Ascending aorta (tissue), 2 donors: ENCODE measurements at regions not wholly inside any gene's neighbourhood (a gene's known extent, or its start where the extent isn't known, plus 50 kb on each side); places are given as distances from the start of the nearest gene placed in this dataset.

Experiments
- DNase-seq, 2 donors: peaks; one replicate each; pipeline ENCODE4 v3.0.0-alpha.2; 2019; ENCODE audit warnings: low spot score in 2 of 2
- H3K27ac ChIP-seq, 2 donors: fragments of 200-600 bp; sonication (generic); one replicate each; pipeline ENCODE4 v1.5.1; 2016 to 2017; ENCODE audit warnings: mild to moderate bottlenecking in 1 of 2
- H3K27me3 ChIP-seq: fragments of 200-600 bp; sonication (generic); one replicate; pipeline ENCODE4 v1.5.1; 2017
- H3K36me3 ChIP-seq, 2 donors: fragments of 200-600 bp; sonication (generic); one replicate each; pipeline ENCODE4 v1.5.1; 2016
- H3K4me1 ChIP-seq, 2 donors: fragments of 200-600 bp; sonication (generic); one replicate each; pipeline ENCODE4 v1.5.1; 2016 to 2017; ENCODE audit warnings: mild to moderate bottlenecking in 1 of 2
- H3K4me3 ChIP-seq, 2 donors: fragments of 200-600 bp; sonication (generic); one replicate each; pipeline ENCODE4 v1.5.1; 2016 to 2017; ENCODE audit warnings: mild to moderate bottlenecking in 1 of 2
- H3K9me3 ChIP-seq, 2 donors: fragments of 200-600 bp; sonication (generic); one replicate each; pipeline ENCODE4 v1.5.1; 2016
- CTCF ChIP-seq, 3 experiments: fragments of 200-600 bp in 2 of 3; fragments of 450-650 bp in 1 of 3; sonication (generic) in 2 of 3; IDR thresholded peaks; one replicate each; pipeline ENCODE4 v1.5.1; 2016 to 2019; ENCODE audit warnings: antibody characterized with exemption in 3 of 3, mild to moderate bottlenecking in 1 of 3, moderate library complexity in 1 of 3
- intact Hi-C: fragments of 100-400 bp; cut with DNase I; formaldehyde crosslinking; loops from one replicate; pipeline ENCODE4 v1.15.1; 2023

DNA sequence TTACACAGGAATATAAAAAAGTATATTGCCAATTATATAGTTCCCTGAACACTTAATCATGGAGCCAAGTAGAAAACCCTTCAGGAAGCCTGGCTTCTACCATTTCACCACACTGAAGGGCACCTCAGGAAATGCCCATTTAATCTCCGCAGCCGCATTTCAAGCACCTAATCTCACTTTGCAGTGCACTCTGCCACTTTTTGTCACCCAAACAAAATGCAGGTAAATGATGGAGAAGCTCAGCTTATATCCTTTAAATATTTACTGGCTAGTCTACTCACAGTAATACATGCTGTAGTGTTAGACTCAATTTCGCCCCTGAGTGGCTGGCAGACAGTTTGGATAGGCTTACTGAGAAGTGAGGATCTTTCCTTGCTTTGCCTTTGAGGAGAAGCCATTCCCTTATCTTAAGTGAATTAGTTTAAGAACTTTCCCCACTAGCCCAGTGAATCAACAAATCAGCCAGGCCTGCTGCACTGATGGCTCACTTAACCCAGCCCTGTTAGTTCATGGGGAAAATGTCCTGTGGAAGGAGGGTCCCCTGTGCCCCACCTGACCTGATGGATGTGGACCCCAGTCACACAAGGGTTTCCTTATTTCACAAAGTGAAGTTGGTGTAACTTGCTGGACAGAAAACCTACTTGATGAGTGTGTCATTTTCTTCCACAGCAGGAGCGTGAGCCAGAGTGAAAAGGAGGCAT is 209.7 kb downstream of the CAAP1 start:
- Histone ChIP-seq H3K9me3 (no peaks in the 10 kb centered on the region), H3K36me3 (no peaks in the 10 kb centered on the region), H3K27me3 (no peaks in the 10 kb centered on the region), H3K4me3 (no peak overlapping the region), H3K4me1 (no peaks in the 10 kb centered on the region), H3K27ac (no peak overlapping the region)
- no peak for TF ChIP-seq CTCF (IDR thresholded peaks at IDR 0.05)
- DNase-seq = no peak
- intact Hi-C loops = no loop called here

DNA sequence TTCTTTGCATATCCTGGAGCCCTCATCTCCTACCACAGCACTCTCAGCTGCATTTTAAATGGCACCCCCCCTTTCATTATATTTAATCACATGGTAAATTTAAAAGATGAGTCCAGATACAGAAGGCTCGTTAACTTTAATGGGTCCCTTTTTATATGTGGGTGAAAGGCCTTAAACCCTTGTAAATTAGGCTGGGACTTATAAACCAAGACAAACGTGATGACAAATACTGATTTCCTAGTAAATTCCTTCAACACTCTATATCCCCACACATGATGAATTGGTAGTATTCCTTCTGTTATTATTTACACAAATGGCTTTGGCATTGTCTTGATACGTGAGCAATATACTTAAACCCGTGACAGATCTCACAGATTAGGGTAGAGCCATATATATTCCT is 210.6 kb downstream of the CAAP1 start:
- no peaks in the 10 kb centered on the region for H3K4me1 ChIP-seq
- intact Hi-C loops = no loop called here
- no peaks in the 10 kb centered on the region for H3K9me3 ChIP-seq
- no peaks in the 10 kb centered on the region for H3K27me3 ChIP-seq
- no peak overlapping the region for H3K4me3 ChIP-seq
- DNase-seq = no peak
- no peak for TF ChIP-seq CTCF (IDR thresholded peaks at IDR 0.05)
- no peaks in the 10 kb centered on the region for H3K36me3 ChIP-seq
- no peak overlapping the region for H3K27ac ChIP-seq

DNA sequence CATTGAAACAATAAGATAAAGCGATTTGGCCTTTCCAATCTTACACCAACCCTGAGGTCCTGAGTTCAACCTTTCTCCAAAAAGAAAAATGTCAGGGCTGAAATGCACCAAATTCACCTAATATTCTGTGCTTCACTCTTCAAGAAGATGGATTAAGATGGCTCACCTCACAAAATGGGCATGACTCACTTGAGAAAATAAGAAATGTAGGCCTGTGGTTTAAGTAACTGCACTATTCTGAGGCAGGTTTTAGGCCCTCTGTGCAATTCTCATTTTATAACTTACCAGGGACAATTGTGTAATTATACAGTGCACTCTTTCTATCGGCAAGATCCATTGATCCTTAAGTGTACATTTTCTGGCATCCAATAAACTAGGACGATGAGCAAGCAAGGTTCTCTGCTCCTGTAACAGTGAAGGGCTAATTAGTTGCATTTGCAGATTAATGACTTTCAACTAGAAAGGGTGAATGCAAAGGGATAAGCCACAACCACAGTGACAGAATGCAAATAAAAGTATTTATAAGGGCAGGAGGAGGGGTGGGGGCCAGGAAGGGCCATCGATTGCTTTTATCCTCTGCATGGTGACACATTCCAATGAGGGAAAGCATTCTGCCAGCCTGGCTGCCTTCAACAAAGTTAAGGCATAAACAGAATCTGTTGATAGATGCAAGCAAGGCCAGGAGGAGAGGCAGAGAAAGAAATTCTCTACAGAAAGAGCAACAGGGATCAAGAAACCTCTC is 214.5 kb downstream of the CAAP1 start:
- DNase-seq = no peak
- H3K27ac ChIP-seq = no peak overlapping the region
- no peaks in the 10 kb centered on the region for H3K36me3 ChIP-seq
- H3K4me1 ChIP-seq = no peaks in the 10 kb centered on the region
- no peak for TF ChIP-seq CTCF (IDR thresholded peaks at IDR 0.05)
- H3K4me3 ChIP-seq = no peak overlapping the region
- intact Hi-C loops = no loop called here
- H3K27me3 ChIP-seq = no peaks in the 10 kb centered on the region
- no peaks in the 10 kb centered on the region for H3K9me3 ChIP-seq

GRCh38 chr9:26675035-26675434 is 217.6 kb downstream of the CAAP1 start:
- H3K9me3 ChIP-seq = no peaks in the 10 kb centered on the region
- no peak for DNase-seq
- H3K27me3 ChIP-seq = no peaks in the 10 kb centered on the region
- H3K36me3 ChIP-seq = no peaks in the 10 kb centered on the region
- intact Hi-C loops = no loop called here
- no peak overlapping the region for H3K4me3 ChIP-seq
- no peak for TF ChIP-seq CTCF (IDR thresholded peaks at IDR 0.05)
- H3K4me1 ChIP-seq = no peaks in the 10 kb centered on the region
- H3K27ac ChIP-seq = no peak overlapping the region

DNA sequence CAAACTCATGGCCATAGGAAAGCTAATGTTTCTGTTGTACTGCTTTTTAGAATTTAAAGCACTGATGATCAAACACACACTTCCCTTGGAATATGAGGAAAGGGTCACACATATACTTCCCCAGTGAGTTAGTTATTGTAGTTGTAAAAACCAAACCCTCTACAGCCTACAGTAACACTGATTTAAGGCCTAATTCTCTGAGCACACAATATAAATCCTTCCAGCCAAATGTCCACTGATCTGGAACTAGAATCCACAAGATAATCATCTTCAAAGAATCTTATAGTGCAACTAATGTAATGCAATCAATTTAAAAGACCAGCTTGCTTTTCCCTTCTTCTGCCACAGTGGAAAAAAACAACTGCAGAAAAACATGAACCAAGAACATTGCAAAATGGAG is 219.3 kb downstream of the CAAP1 start:
- Histone ChIP-seq H3K27ac (no peak overlapping the region), H3K36me3 (no peaks in the 10 kb centered on the region), H3K27me3 (no peaks in the 10 kb centered on the region), H3K9me3 (no peaks in the 10 kb centered on the region), H3K4me3 (no peak overlapping the region), H3K4me1 (no peaks in the 10 kb centered on the region)
- DNase-seq = no peak
- TF ChIP-seq CTCF (IDR thresholded peaks at IDR 0.05) = no peak
- intact Hi-C loops = no loop called here
